ENCODE measurements at regions not wholly inside any gene's neighbourhood (a gene's known extent, or its start where the extent isn't known, plus 50 kb on each side); places are given as distances from the start of the nearest gene placed in this dataset.
A peak's percentile ranks its signal among the peaks of the same experiment; 100 is the strongest.

- H3K27ac ChIP-seq (ENCODE audit: insufficient read depth, low read length), result no peak overlapping the region
- peak overlapping the region; percentile 72; the same call in 1 of the 2 replicates for H2AK5ac ChIP-seq (ENCODE audit: low read depth, low read length)
- dilution Hi-C loops (cut with HindIII; ENCODE audit: low sequenced_read_pairs, unreplicated experiment), result no loop called here
- H2BK5ac ChIP-seq (ENCODE audit: low read depth, low read length, poor library complexity, severe bottlenecking), result no peak overlapping the region
- H3K36me3 ChIP-seq (ENCODE audit: control insufficient read depth, insufficient read depth, low read length), result no peaks in the 10 kb centered on the region
- peaks cover 0 to 4% of the 10 kb centered on the region in 2 experiments; a peak in 2 of 4 replicates for H3K79me1 ChIP-seq (ENCODE audit: low read depth in 1 of 2, low read length in 2 of 2)
- H4K5ac ChIP-seq (ENCODE audit: low read depth, low read length), result no peak overlapping the region
- DNase-seq (no peak), ATAC-seq (ENCODE audit: low read depth) (no peak)
- no peaks in the 10 kb centered on the region for H4K20me1 ChIP-seq (ENCODE audit: insufficient read depth, low read length)
- peak overlapping the region; percentile 47 for H2AFZ ChIP-seq (replicated peaks; ENCODE audit: low read length, poor library complexity)
- H3K56ac ChIP-seq (ENCODE audit: extremely low read depth, insufficient read depth, low read length), result no peak overlapping the region
- CTCF ChIA-PET, result interaction anchor here (1.0 kb wide), 1 partner anchor 15 kb away, joined by 3 read pairs; no protein-coding TSS in a partner anchor
- no peak overlapping the region for H2AK9ac ChIP-seq (replicated peaks; ENCODE audit: low read depth, low read length, poor library complexity)
- no peak for TF ChIP-seq RFX5 (IDR thresholded peaks at IDR 0.05; ENCODE audit: low read depth, low read length)
- no peak for TF ChIP-seq USF2 (IDR thresholded peaks at IDR 0.05; ENCODE audit: low read depth, low read length)
- TF ChIP-seq NFE2L2 (IDR thresholded peaks at IDR 0.05; ENCODE audit: low read depth, low read length), result no peak
- no peak for TF ChIP-seq RCOR1 (IDR thresholded peaks at IDR 0.05; ENCODE audit: insufficient replicate concordance, low read length)
- TF ChIP-seq MAFK (IDR thresholded peaks at IDR 0.05; ENCODE audit: low read depth, low read length), result no peak
- no peak for TF ChIP-seq RAD21 (IDR thresholded peaks at IDR 0.05; ENCODE audit: low read length)
- no peak for TF ChIP-seq FOS (IDR thresholded peaks at IDR 0.05; ENCODE audit: low read depth, low read length)
- no peak for TF ChIP-seq CHD1 (IDR thresholded peaks at IDR 0.05; ENCODE audit: low read depth, low read length)
- TF ChIP-seq MXI1 (IDR thresholded peaks at IDR 0.05; ENCODE audit: borderline replicate concordance, low read depth, low read length), result no peak
- no peak for TF ChIP-seq POLR2A (IDR thresholded peaks at IDR 0.05; ENCODE audit: low read depth, low read length)
- no peak for TF ChIP-seq CEBPB (IDR thresholded peaks at IDR 0.05; ENCODE audit: low read depth, low read length)
- TF ChIP-seq SMC3 (IDR thresholded peaks at IDR 0.05; ENCODE audit: low read depth, low read length), result no peak
- no peak for TF ChIP-seq MAZ (IDR thresholded peaks at IDR 0.05; ENCODE audit: borderline replicate concordance, low read depth, low read length)
- no peak overlapping the region for H3K18ac ChIP-seq (ENCODE audit: low read depth, low read length)
- H4K8ac ChIP-seq (ENCODE audit: low read depth in 2 of 2, low read length in 2 of 2), result no peak overlapping the region
- no peak overlapping the region for H3K14ac ChIP-seq (replicated peaks; ENCODE audit: low read depth, low read length)
- H3K4me3 ChIP-seq (ENCODE audit: insufficient read depth, low read depth, low read length), result no peak overlapping the region
- in situ Hi-C loops (cut with MboI; ENCODE audit: low sequenced_read_pairs), result no loop called here
- peaks cover 6% of the 10 kb centered on the region; the same call in 1 of the 2 replicates for H3K9me1 ChIP-seq (ENCODE audit: insufficient read depth, low read length)
- H2BK120ac ChIP-seq (ENCODE audit: low read depth, low read length), result 0 out of 2 replicates have a peak overlapping the region, but pooled peaks have one; percentile 3
- 95% methylated on average over 3 of the region's 8 CpGs; no CpG with 5 or more reads in 1 of the 2 experiments for WGBS, 2 experiments (ENCODE audit: extremely low coverage in 2 of 2, insufficient read length in 1 of 2)
- intact Hi-C loops (cut with micrococcal nuclease), result no loop called here
- H3K4me2 ChIP-seq (ENCODE audit: low read depth, low read length), result no peak overlapping the region
- no peak overlapping the region for H2BK20ac ChIP-seq (ENCODE audit: low read depth, low read length)
- H3K9me3 ChIP-seq (ENCODE audit: control insufficient read depth, insufficient read depth, low read length), result no peaks in the 10 kb centered on the region
- H2BK15ac ChIP-seq (ENCODE audit: low read depth, low read length), result no peak overlapping the region
- no peak overlapping the region for H3K4ac ChIP-seq (ENCODE audit: low read depth, low read length)
- peak overlapping the region; percentile 15; the same call in 1 of the 2 replicates for H4K91ac ChIP-seq (ENCODE audit: insufficient read depth, low read depth, low read length)
- no peak overlapping the region for H3K23ac ChIP-seq (ENCODE audit: low read depth, low read length)
- H3K27me3 ChIP-seq (ENCODE audit: control insufficient read depth, insufficient read depth, low read length), result no peaks in the 10 kb centered on the region
- peaks cover under 1% of the 10 kb centered on the region for H3K4me1 ChIP-seq (ENCODE audit: control insufficient read depth, insufficient read depth, low read length)
- POLR2A ChIA-PET (ENCODE audit: unreplicated experiment), result no interaction called here
- BruUV-seq (replicated peaks), result no TSS peak
- no peak overlapping the region for H3K9ac ChIP-seq (ENCODE audit: low read depth, low read length)
These were observed 87.8 kb upstream of the CALM2 start for GRCh38 chr2:47264143-47264542.

Measured in IMR-90 (cell line).